MM.1S (cell line): ENCODE measurements at regions not wholly inside any gene's neighbourhood (a gene's known extent, or its start where the extent isn't known, plus 50 kb on each side); places are given as distances from the start of the nearest gene placed in this dataset.

Experiments
- DNase-seq: peaks from one replicate; pipeline ENCODE4 v3.0.0-alpha.2; 2015
- H2AFZ ChIP-seq: fragments of 300-600 bp; sonication (generic); 2 replicates; pipeline ENCODE4 v1.6.0; 2016; ENCODE audit warnings: antibody characterized with exemption, low read length
- H3F3A ChIP-seq: fragments of 300-600 bp; sonication (generic); 2 replicates; pipeline ENCODE4 v1.6.1; 2016; ENCODE audit warnings: mild to moderate bottlenecking, antibody characterized with exemption, low read length, moderate library complexity, mixed read lengths; ENCODE audit not compliant: insufficient read depth
- H3K27ac ChIP-seq: fragments of 300-600 bp; sonication (generic); 2 replicates; pipeline ENCODE4 v1.5.1; 2016; ENCODE audit warnings: mild to moderate bottlenecking, low read length
- H3K27me3 ChIP-seq: fragments of 300-600 bp; sonication (generic); replicated peaks from 2 replicates; pipeline ENCODE4 v1.6.0; 2016; ENCODE audit warnings: low read length; ENCODE audit not compliant: insufficient read depth
- H3K36me3 ChIP-seq: fragments of 300-600 bp; sonication (generic); replicated peaks from 2 replicates; pipeline ENCODE4 v1.6.1; 2016; ENCODE audit warnings: mild to moderate bottlenecking, low read length, mixed read lengths; ENCODE audit not compliant: insufficient read depth
- H3K4me1 ChIP-seq: fragments of 300-600 bp; sonication (generic); 2 replicates; pipeline ENCODE4 v1.6.1; 2016; ENCODE audit warnings: low read length, mixed read lengths
- H3K4me2 ChIP-seq: fragments of 300-600 bp; sonication (generic); 2 replicates; pipeline ENCODE4 v1.6.0; 2016; ENCODE audit warnings: low read depth, low read length
- H3K4me3 ChIP-seq: fragments of 300-600 bp; sonication (generic); 2 replicates; pipeline ENCODE4 v1.5.1; 2016; ENCODE audit warnings: low read length, mixed read lengths
- H3K79me2 ChIP-seq: fragments of 300-600 bp; sonication (generic); 2 replicates; pipeline ENCODE4 v1.6.1; 2016; ENCODE audit warnings: mixed run types, low read length, mixed read lengths
- H3K9ac ChIP-seq: fragments of 300-600 bp; sonication (generic); 2 replicates; pipeline ENCODE4 v1.6.1; 2016; ENCODE audit warnings: low read length, mixed read lengths
- H3K9me2 ChIP-seq: fragments of 300-600 bp; sonication (generic); replicated peaks from 2 replicates; pipeline ENCODE4 v1.6.1; 2016; ENCODE audit warnings: mild to moderate bottlenecking, low read length, mixed read lengths; ENCODE audit not compliant: insufficient read depth
- H3K9me3 ChIP-seq: fragments of 300-600 bp; sonication (generic); replicated peaks from 2 replicates; pipeline ENCODE4 v1.6.1; 2016; ENCODE audit warnings: mild to moderate bottlenecking, low read length, mixed read lengths; ENCODE audit not compliant: insufficient read depth
- H4K20me1 ChIP-seq: fragments of 300-600 bp; sonication (generic); 2 replicates; pipeline ENCODE4 v1.6.1; 2016; ENCODE audit warnings: mild to moderate bottlenecking, low read length, moderate library complexity, mixed read lengths; ENCODE audit not compliant: insufficient read depth
- CTCF ChIP-seq: fragments of 300-600 bp; sonication (generic); IDR thresholded peaks from 2 replicates; pipeline ENCODE4 v1.5.1; 2016; ENCODE audit warnings: antibody characterized with exemption, low read length, mixed read lengths
- EZH2 ChIP-seq: fragments of 300-600 bp; sonication (generic); optimal IDR thresholded peaks from 2 replicates; pipeline ENCODE3; 2017; ENCODE audit warnings: low read depth, mild to moderate bottlenecking, antibody characterized with exemption, low read length, mixed read lengths
- EZH2phosphoT487 ChIP-seq: fragments of 300-600 bp; sonication (generic); IDR thresholded peaks from 2 replicates; pipeline ENCODE4 v1.6.1; 2018; ENCODE audit warnings: antibody characterized with exemption, low read length

GRCh38 chr13:107138486-107138885, 570.5 kb upstream of the ARGLU1 start:
- no peaks in the 10 kb centered on the region for H3K9me3 ChIP-seq
- no peak overlapping the region for H3K27ac ChIP-seq
- DNase-seq: no peak
- H3K4me3 ChIP-seq: no peak overlapping the region
- no peaks in the 10 kb centered on the region for H3K36me3 ChIP-seq
- no peak for TF ChIP-seq EZH2phosphoT487
- TF ChIP-seq EZH2: no peak
- TF ChIP-seq CTCF: no peak
- no peak overlapping the region for H2AFZ ChIP-seq
- no peaks in the 10 kb centered on the region for H3K79me2 ChIP-seq
- no peaks in the 10 kb centered on the region for H3K4me1 ChIP-seq
- H3K27me3 ChIP-seq: no peaks in the 10 kb centered on the region
- H3F3A ChIP-seq: no peaks in the 10 kb centered on the region
- H4K20me1 ChIP-seq: no peaks in the 10 kb centered on the region
- no peak overlapping the region for H3K4me2 ChIP-seq
- no peak overlapping the region for H3K9ac ChIP-seq
- H3K9me2 ChIP-seq: no peaks in the 10 kb centered on the region

GRCh38 chr13:107133950-107134349, 566.0 kb upstream of the ARGLU1 start:
- TF ChIP-seq CTCF: no peak
- TF ChIP-seq EZH2: no peak
- no peak for TF ChIP-seq EZH2phosphoT487
- Histone ChIP-seq H3K9me3 (no peaks in the 10 kb centered on the region), H2AFZ (no peak overlapping the region), H3F3A (no peaks in the 10 kb centered on the region), H3K36me3 (no peaks in the 10 kb centered on the region), H3K4me1 (no peaks in the 10 kb centered on the region), H3K4me3 (no peak overlapping the region), H3K9ac (no peak overlapping the region), H3K79me2 (no peaks in the 10 kb centered on the region), H3K4me2 (no peak overlapping the region), H3K27me3 (no peaks in the 10 kb centered on the region), H4K20me1 (no peaks in the 10 kb centered on the region), H3K27ac (no peak overlapping the region), H3K9me2 (no peaks in the 10 kb centered on the region)
- no peak for DNase-seq

GRCh38 chr13:107130566-107130965, 562.6 kb upstream of the ARGLU1 start:
- H3K9me2 ChIP-seq: no peaks in the 10 kb centered on the region
- no peak overlapping the region for H3K4me2 ChIP-seq
- no peak for DNase-seq
- H3K27ac ChIP-seq: no peak overlapping the region
- no peaks in the 10 kb centered on the region for H4K20me1 ChIP-seq
- no peak overlapping the region for H3K9ac ChIP-seq
- H3K4me1 ChIP-seq: no peaks in the 10 kb centered on the region
- H3F3A ChIP-seq: no peaks in the 10 kb centered on the region
- H3K9me3 ChIP-seq: no peaks in the 10 kb centered on the region
- H3K79me2 ChIP-seq: no peaks in the 10 kb centered on the region
- no peak for TF ChIP-seq EZH2
- TF ChIP-seq EZH2phosphoT487: no peak
- no peak for TF ChIP-seq CTCF
- no peak overlapping the region for H2AFZ ChIP-seq
- no peaks in the 10 kb centered on the region for H3K36me3 ChIP-seq
- H3K4me3 ChIP-seq: no peak overlapping the region
- no peaks in the 10 kb centered on the region for H3K27me3 ChIP-seq
